Activated CD4-positive, alpha-beta T cell treated with anti-CD3 and anti-CD28 coated beads, Interleukin-2, amount 50 U/mL, for 24 hours (primary cell): ENCODE measurements at regions not wholly inside any gene's neighbourhood (a gene's known extent, or its start where the extent isn't known, plus 50 kb on each side); places are given as distances from the start of the nearest gene placed in this dataset.
"Not testable (repeated sequence)": the region's sequence is repeated elsewhere in the genome, so short reads cannot be mapped to it uniquely, and the experiment has no call there.

Source experiments
- DNase-seq, 2 donors: peaks; one replicate each; pipeline ENCODE4 v3.0.0-alpha.2; 2020; ENCODE audit warnings: low read depth in 1 of 2, low spot score in 1 of 2

DNA sequence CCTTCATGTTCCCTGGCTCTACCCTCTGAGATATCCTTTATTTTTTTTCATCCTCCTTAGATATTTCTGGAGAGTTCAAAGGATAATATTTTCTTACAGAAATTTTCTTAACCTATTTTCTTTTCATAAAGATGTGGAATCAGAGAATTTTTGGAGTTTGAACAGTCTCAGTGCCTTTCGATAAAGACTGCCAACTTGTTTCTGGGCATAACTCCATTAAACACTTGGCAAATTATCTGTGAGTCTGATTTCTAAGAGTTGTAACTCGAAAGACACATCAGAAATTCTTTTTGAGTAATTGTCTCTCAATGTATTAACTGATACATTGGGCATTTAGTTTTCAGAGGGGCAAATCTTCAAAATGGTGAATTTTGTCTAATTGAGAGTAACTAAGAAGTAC is 1255.6 kb downstream of the NCAM2 start:
- DNase-seq: no peak

DNA sequence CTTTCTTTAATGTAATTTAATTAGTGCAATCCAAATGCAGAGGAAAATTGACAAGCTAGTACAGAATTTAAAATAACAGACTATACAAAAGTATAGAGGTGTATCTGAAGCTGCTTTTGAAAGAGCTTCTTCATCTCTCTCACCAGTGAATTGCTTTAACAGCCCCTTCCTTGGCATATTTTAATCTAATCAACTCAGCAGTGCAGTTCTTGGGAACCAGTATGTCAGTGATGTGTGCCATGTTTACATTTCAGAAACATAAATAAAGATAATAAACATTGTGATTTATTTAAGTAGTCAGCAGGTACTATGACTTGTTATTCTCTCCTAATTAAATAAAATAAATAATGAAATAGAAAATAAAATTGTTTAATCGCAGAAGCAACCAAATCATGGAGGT is 1260.6 kb downstream of the NCAM2 start:
- no peak for DNase-seq

DNA sequence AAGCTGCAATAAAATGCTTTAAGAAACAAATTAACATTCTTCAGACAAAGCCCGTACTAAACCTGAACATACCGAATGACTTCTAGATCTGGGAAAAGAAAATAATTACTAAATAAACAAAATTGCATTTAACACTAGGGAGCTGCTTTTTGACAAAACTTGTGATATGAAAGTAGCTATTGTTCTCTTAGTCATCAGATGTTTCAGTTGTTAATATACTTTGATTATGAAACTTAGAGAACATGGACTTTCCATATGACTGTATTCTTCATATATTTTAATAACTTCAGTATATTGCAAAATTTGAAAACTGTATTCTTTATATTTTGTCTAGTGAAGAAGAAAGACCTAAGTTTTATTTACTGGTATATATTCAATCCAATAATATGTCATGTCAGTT is 1262.1 kb downstream of the NCAM2 start:
- no peak for DNase-seq

DNA sequence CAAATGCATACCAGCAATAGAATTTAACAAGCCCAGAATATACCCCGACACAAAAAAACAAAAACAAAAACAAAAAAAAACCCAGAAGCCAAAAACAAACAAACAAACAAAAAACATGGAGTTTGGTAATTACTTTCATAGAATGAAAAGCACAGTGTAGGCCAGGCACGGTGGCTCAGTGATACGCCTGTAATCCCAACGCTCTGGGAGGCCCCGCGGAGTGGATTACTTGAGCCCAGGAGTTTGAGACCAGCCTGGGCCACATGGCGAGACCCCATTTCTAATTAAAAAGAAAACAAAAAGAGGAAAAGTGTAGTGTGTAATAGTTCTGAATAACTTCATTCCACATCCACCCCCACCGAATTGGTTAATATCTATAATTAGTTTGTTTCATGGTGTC is 1265.7 kb downstream of the NCAM2 start:
- DNase-seq: no peak

DNA sequence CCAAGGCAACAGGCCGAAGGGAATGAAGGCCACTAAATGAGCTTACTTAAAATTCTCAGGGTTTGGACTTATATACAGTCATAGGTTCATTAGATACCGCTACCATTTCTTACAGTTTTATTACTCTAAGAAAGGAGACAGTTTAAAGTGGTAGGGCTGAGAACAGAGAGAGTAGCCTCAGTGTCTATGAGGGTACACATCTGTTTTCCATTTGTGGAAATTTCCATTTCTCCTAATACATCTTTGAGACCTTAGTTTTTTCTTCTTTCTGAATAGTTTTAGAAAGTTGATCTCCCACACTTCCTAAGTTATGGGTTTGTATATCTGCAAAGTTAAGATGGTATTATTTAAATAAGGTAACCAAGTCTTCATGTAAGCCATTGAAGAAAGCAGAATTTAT is 1279.1 kb downstream of the NCAM2 start:
- DNase-seq: no peak

DNA sequence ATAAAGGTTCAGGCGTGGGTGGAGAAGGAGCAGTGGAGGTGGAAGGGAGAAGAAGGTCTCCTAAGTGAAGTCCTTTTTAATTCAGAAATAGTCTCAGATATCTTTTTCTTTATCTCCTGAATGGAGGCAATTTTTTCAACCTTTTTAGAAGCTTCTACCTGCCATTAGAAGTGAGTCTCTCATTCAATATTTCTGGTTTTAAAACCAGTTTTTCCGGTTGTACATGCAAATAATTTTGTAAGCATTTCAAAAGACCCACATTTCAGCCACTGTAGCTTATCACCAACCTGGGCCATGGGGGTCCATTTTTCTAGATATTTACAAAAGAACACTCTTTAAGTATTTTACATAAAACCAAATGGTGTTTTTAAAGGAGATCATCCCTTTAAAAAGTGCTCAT is 1280.2 kb downstream of the NCAM2 start:
- no peak for DNase-seq

DNA sequence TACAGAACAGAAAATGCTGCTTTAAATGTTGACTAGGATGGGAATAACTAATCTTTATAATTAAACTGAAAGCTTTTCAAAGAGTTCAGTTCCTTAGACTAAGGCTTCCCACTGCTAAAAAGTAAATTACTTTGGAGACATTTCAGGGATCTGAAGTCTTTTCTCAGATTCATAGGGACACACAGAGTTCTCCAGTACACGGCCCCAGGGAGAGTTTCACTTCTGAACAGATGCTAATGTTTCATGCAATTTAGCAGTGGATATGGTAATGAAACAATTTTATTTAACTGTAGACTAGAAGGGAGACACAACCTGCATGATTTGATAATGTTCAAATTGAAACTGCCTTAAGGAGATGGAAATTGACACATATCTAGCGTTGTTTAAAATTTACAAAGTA is 1282.6 kb downstream of the NCAM2 start:
- DNase-seq: no peak

DNA sequence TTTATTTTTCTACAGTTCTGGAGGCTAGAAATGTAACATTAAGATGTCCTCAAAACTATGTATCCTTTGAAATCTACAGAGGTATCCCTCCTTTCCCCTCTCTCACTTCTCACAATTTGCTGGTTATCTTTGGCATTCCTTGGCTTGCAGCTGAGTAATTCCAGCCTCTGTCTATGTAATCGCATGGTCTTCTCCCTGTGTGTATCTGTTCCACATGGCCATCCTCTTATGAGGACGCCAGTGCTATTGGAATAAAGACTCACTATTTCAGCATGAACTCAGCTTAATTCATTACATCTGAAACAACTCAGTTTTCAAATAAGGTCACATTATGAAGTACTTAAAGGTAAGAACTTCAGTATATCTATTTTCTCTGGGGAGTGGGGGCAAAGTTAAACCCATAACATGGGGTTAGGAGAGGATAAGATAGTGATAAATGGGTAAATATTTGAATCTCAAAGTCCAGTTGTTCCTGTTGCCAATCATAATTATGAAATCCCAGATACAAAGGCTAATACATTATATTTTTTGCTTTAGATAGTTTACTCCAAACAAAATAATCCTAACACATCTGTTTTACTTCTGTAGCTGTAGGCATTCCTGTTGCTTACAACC is 1290.8 kb downstream of the NCAM2 start:
- no peak for DNase-seq

DNA sequence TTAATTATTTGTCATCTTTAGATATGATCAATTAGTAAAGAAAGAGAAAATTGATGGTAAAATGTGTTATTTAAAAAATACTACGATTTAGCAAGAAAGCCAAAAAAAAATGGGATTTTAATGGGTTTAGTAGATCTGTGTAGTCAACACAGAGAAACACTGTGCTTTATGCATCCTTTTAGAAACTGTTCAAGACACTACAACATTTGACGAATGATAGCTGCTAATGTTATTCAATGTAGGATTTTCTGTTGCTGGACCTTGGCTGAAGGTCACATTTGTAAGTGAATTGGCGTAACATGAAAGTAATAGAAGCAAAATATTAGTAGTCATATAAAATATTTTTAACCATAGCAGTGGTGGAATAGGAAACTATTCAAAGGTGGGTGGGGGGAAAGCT is 1293.9 kb downstream of the NCAM2 start:
- no peak for DNase-seq

DNA sequence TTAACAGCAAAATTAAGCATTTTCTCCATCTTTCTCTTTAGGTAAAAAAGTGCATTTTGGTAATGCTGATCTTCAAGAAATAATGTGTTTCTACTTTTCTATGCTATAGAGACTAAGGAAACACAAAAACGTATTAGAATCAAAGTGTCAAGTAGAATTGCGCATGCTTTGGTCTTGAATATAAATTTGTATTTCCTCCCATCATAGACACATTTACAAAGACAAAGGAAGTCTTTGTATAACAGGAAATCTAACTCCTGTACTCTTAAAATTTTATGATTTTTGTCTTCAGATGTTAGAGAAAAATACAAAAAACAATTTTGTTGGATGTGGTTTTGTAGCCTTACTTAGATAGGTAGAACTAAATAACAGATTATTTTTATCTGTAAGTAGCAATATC is 1299.4 kb downstream of the NCAM2 start:
- DNase-seq: no peak

DNA sequence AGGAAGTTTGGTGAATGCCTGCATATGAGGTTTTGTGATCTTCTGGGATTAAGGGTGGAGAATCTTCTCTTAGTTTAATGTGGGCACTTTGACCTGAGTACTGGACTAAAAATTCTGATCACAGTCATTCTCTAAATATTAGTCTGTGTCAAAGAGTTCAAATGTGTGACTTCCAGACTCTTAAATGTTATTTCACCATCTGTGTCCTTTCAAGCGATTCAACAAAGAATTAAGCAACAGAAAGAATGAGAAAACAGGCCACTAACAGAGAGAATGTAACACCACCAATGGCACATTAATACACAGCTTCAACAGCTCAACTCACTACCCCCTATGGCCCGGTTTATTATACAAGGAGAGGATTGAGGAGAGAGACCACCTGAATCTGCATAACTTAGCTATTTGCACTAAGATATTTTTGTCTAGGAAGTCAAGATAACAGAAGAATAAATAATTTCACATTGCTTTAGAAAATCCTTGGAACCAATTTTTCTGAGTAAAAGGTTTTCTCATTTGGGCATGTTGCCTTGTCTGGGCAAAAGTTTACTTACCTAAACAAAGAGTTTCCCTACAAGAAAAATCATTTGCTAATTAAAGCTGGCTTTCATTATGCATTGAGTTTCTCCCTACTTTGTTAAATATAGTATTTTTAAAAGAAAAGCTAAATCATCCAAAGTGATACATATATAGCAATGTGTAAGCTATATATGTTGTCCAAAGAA is 1313.7 kb downstream of the NCAM2 start:
- no peak for DNase-seq

DNA sequence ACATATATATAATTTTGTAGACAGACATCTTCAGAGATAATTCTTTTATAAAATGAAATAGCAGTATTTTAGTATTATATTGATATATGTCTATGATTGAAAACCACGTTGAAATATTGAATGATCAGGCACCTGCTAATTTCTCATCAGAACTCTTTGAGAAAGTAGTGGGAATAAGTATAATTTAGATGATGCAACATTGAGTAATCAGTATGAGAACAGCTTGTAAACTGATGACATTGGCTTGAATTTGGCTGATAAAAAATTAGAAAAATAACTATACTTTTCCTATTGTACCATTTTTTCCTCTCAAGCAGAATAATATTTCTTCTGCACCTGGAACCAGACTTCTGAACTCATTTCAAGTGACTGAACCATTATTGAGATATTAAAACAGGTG is 1316.8 kb downstream of the NCAM2 start:
- no peak for DNase-seq

DNA sequence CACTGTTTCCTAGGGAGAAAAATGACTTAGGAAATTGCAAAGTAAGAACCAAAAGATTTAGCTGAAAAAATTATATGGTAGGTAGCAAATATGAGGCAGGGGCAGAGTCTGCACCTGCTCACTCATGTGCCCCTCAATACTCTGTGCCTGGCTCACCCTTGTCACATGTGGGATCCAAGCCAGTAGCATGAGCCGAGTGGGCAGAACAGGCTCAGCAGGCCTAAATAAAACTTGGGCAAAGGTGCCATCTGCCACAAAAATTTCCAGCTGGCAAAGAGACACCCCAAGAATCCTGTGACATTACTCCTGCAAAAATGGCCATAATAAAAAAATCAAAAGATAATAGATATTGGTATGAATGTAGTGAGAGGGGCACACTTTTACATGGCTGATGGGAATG is 1321.2 kb downstream of the NCAM2 start:
- DNase-seq: no peak

DNA sequence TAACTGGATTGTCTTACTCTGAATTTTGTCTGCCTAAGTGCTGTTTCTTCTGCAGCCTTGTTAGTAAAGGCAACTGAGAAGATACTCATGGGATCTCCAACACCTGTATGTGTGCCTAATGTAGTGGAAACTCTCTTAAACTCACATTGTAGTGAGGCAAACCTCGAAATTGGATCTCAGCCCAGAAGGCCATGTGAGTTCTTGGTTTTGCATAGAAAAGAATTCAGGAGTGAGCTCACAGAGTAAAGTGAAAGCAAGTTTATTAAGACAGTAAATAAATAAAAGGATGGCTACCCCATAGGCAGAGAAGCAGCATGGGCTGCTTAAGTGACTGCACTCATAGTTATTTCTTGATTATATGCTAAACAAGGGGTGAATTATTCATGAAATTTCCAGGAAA is 1344.7 kb downstream of the NCAM2 start:
- DNase-seq: no peak

DNA sequence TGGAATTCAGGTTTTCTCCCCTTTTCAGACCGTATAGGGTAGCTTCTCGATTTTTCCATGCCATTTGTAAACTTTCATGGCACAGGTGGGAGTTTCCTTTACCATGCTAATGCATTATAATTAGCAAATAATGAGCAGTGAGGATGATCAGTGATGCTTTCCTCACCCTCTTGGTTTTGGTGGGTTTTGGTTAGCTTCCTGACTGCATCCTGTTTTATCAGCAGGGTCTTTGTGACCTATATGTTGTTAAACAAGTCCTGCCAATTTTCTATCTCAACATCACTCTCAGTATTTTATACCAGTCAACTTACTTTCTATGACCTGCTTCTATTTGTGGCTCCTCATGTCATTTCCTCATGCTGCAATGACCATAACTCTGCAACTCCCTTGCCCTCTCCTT is 1345.1 kb downstream of the NCAM2 start:
- DNase-seq: no peak

DNA sequence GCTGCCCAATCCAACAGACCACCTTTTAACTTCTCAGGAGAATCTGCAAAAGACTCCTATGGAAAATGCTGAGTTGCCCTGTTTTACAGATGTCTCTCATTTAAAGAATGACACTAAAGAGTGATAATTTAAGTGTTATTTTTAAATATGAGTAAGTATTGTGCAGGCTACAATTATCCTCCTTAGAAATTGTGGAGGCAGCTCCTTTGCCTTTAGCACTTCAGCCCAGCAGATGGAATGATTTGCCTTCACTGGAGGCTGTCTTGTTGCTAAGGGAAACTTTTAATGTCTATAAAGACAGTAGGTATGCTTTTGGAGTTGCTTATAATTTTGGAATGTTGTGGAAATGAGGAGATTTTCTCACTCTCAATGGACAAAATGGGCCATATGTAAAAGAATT is 1345.5 kb downstream of the NCAM2 start:
- no peak for DNase-seq

DNA sequence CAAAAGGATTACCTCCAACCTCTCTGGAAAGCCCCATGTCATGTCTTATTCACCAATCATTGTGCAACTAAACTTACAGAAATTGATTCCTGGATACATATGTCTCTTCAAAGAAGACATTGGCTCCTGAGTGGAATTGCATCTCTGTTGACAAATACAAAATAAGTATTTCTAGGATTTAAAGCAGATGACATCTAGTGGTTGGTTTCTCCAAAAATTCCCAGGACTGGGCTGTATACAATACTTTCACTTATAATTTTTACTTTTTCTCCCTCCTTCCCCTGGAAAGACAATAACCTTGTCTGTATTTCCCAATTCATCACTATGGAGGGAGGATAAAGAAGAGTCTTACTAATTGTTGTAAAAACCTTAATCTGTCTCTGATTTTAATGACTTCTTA is 1347.4 kb downstream of the NCAM2 start:
- DNase-seq: no peak

DNA sequence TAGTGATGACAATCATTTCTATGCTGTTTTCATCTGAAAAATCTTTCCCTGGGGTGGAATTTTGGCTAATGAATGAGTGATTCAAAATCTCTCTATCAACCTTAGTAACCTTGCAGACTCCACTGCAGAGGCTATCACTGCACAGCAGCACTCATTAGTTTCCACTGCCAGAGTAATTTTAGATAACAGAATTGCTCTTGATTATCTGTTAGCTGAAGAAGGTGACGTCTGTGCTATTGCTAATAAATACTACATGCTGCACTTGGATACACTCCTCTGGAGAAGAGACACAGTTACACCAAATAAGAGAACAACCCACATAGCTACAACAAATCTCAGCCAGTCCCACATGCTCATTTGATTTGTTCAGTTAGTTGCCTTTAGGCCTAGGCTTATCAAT is 1348.4 kb downstream of the NCAM2 start:
- no peak for DNase-seq

DNA sequence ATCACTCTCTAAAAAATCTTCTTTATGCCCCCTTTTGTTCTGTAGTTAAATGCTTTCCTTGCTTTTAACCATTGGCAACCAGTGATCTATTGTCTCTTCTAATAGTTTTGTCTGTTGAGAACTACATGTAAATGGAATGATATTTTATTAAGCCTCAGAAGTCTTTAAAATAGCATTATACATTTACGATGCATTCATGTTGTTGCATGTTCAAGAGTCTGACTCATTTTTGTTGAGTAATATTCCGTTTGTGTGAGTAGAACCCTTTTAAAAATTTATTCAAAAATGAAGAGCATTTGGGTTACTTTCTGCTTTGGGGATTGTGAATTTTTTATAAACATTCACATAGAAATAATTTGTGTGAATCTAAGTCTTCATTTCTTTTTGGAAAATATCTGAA is 1352.9 kb downstream of the NCAM2 start:
- no peak for DNase-seq

DNA sequence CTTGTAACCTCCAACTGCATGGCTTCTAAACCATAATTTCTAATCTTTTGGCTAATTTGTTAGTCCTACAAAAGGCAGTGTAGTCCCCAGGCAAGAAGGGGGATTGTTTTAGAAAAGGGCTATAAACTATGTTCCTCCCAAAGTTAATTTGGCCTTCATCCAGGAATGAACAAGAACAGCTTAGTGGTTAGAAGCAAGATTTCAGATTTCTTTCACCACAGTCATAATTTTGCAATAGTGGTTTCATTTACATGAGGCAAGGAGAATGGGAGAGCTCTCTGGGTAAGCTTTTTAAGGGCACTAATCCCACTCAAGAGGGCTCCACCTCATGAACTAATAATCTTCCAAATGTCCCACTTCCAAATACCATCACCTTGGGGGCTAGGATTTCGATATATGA is 1353.9 kb downstream of the NCAM2 start:
- no peak for DNase-seq

DNA sequence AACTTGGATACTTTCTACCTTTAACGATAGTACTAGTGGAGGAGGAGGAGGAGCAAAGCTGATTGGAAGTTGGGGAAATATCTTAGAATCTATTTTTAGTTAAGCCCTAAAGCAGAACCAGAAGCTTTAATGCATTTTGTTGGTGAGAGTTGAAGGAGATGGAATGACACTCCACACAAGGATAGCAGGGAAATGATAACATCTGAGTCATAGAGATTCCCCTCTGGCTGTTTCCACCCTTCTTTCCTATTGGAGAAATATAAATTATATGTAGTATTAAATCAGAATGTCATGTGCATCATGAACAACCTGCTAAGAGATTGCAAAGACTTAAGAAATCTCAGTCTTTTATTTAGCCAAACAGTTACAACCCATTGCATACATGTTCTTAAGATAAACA is 1357.7 kb downstream of the NCAM2 start:
- no peak for DNase-seq

DNA sequence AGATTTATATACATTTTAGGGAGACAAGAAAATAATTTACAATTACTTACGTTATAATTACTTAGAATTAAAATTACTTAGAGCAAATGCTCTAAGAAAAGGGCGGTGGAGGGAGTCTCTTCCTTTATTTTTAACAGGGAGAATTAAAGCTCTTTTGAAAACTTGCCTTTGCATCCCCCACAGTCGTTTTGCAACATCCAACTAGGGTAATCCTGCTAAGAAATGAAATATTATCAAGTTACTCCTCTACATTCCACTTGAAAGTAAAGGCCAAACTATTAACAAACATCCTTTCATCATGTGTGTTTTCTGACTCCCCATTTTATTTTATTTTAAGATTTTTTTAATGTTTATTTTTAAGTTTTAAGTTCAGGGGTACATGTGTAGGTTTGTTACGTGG is 1358.5 kb downstream of the NCAM2 start:
- no peak for DNase-seq

DNA sequence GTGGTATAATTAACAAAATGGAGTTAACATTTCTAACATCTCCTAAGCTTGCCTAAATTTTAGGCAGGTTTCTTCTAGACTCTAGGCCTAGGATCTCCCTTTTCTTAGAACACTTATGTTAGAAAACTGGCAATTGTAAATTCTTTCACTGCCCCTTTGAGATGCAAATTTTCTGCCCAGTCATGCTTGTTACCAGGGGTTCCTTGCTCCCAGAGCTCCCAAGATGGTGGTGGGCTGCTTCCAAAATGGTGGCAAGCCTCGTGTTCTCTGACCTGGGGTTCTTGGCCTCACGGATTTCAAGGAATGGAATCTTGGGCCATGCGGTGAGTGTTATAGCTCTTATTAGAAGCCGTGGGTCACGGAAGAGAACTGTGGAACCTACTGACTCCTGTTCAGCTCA is 1361.4 kb downstream of the NCAM2 start:
- DNase-seq: not testable (repeated sequence)
